DND-41 (cell line): ENCODE measurements at regions not wholly inside any gene's neighbourhood (a gene's known extent, or its start where the extent isn't known, plus 50 kb on each side); places are given as distances from the start of the nearest gene placed in this dataset.

Experiments
- EZH2 ChIP-seq: IDR thresholded peaks from 3 replicates; pipeline ENCODE4 v1.6.1; 2012; ENCODE audit warnings: borderline replicate concordance, low read depth, mild to moderate bottlenecking, moderate library complexity, low read length, inconsistent platforms; ENCODE audit not compliant: severe bottlenecking
- TF ChIP-seq, protein P1 (sequence below): IDR thresholded peaks from 2 replicates; pipeline ENCODE4 v1.5.1; 2012; ENCODE audit warnings: borderline replicate concordance, low read length, moderate library complexity, mild to moderate bottlenecking; ENCODE audit not compliant: poor library complexity, severe bottlenecking; ENCODE audit errors: extremely low read depth

DNA sequence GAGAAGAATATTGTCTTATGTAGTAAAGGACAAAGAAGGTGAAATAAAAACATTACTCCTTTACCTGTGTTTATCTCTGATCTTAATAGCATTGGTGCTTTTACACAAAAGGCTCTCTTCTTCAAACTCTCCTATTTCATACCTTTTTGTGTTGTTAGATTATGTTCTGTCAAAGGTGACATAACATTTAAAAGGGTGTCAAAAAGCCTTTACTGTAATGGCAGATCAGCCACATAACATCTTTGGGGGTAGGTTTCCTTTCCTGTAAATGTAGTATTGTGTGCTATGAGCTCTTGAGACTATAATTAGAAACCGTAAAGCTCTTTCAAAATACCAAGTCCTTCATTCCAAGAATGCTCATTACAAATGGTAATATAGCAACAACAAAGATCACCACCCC lies 400.1 kb downstream of the LNPK start:
- TF ChIP-seq, protein P1, sequence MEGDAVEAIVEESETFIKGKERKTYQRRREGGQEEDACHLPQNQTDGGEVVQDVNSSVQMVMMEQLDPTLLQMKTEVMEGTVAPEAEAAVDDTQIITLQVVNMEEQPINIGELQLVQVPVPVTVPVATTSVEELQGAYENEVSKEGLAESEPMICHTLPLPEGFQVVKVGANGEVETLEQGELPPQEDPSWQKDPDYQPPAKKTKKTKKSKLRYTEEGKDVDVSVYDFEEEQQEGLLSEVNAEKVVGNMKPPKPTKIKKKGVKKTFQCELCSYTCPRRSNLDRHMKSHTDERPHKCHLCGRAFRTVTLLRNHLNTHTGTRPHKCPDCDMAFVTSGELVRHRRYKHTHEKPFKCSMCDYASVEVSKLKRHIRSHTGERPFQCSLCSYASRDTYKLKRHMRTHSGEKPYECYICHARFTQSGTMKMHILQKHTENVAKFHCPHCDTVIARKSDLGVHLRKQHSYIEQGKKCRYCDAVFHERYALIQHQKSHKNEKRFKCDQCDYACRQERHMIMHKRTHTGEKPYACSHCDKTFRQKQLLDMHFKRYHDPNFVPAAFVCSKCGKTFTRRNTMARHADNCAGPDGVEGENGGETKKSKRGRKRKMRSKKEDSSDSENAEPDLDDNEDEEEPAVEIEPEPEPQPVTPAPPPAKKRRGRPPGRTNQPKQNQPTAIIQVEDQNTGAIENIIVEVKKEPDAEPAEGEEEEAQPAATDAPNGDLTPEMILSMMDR = no peak
- TF ChIP-seq EZH2 = no peak
